Upper lobe of left lung (tissue), 6 donors: ENCODE measurements at regions not wholly inside any gene's neighbourhood (a gene's known extent, or its start where the extent isn't known, plus 50 kb on each side); places are given as distances from the start of the nearest gene placed in this dataset.

Experiments
- ATAC-seq, 2 donors: fragments of 200-7000 bp; cut with Tn5 transposase; one replicate each; pipeline ENCODE4 v1.9.1; 2022; ENCODE audit warnings: mild to moderate bottlenecking in 2 of 2, moderate library complexity in 2 of 2; ENCODE audit not compliant: low FRiP score in 2 of 2
- DNase-seq, 2 donors: peaks; one replicate each; pipeline ENCODE4 v3.0.0-alpha.2; 2019 to 2020
- H3K27ac ChIP-seq, 4 donors: fragments of 200-600 bp; sonication (generic); one replicate each; pipeline ENCODE4 v1.5.1; 2016 to 2019
- H3K27me3 ChIP-seq, 4 donors: fragments of 200-600 bp; sonication (generic); one replicate each; pipeline ENCODE4 v1.5.1; 2017 to 2019
- H3K36me3 ChIP-seq, 4 donors: fragments of 200-600 bp; sonication (generic); one replicate each; pipeline ENCODE4 v1.5.1; 2016 to 2019
- H3K4me1 ChIP-seq, 4 donors: fragments of 200-600 bp; sonication (generic); one replicate each; pipeline ENCODE4 v1.5.1; 2018 to 2019
- H3K4me3 ChIP-seq, 4 donors: fragments of 200-600 bp; sonication (generic); one replicate each; pipeline ENCODE4 v1.5.1; 2017 to 2019; ENCODE audit warnings: mild to moderate bottlenecking in 2 of 4, moderate library complexity in 1 of 4
- H3K9me3 ChIP-seq, 4 donors: fragments of 200-600 bp; sonication (generic); one replicate each; pipeline ENCODE4 v1.5.1; 2018 to 2019
- EP300 ChIP-seq, 4 donors: sonication (generic); formaldehyde crosslinking; IDR thresholded peaks; one replicate each; pipeline ENCODE4 v1.5.1; 2017; ENCODE audit warnings: antibody characterized with exemption in 4 of 4, control low read depth in 2 of 4
- POLR2A ChIP-seq, 4 donors: fragments of 450-650 bp; IDR thresholded peaks; one replicate each; pipeline ENCODE4 v1.5.1; 2016 to 2017; ENCODE audit warnings: antibody characterized with exemption in 4 of 4, mild to moderate bottlenecking in 2 of 4
- POLR2AphosphoS5 ChIP-seq, 2 donors: sonication (generic); formaldehyde crosslinking; IDR thresholded peaks; one replicate each; pipeline ENCODE4 v1.5.1; 2017; ENCODE audit warnings: antibody characterized with exemption in 2 of 2
- WGBS, 2 donors: methylation state at CpG; one replicate each; pipeline ENCODE4 v1.1.5; 2017 to 2018; 5-methylcytosine and 5-hydroxymethylcytosine counted together
- TF ChIP-seq, protein P1 (sequence below), 6 experiments: fragments of 450-650 bp in 4 of 6; fragments of 200-600 bp in 2 of 6; sonication (generic) in 2 of 6; IDR thresholded peaks; one replicate each; pipeline ENCODE4 v1.5.1; 2016 to 2019; ENCODE audit warnings: antibody characterized with exemption in 6 of 6
- donor health status: DM: no; HTN: no; CAD: no; lungs with moderate emphysema.
- donor health status: DM: no; HTN: yes; CAD: no; lungs with severe emphysema.

GRCh38 chr10:2670864-2671263 is 396.5 kb upstream of the PFKP start:
- no peak for DNase-seq
- no peaks in the 10 kb centered on the region for H3K27me3 ChIP-seq
- H3K4me3 ChIP-seq, result no peak overlapping the region
- ATAC-seq, result peak in 1 of 2 donors; percentile 43
- peaks cover 0 to 2% (median 0%) of the 10 kb centered on the region in 4 donors for H3K9me3 ChIP-seq
- 87 to 93% methylated on average over 7 of the region's 7 CpGs for WGBS, 2 donors
- TF ChIP-seq EP300 (IDR thresholded peaks at IDR 0.05) (no peak), POLR2A (IDR thresholded peaks at IDR 0.05) (no peak), POLR2AphosphoS5 (IDR thresholded peaks at IDR 0.05) (no peak)
- TF ChIP-seq, protein P1, sequence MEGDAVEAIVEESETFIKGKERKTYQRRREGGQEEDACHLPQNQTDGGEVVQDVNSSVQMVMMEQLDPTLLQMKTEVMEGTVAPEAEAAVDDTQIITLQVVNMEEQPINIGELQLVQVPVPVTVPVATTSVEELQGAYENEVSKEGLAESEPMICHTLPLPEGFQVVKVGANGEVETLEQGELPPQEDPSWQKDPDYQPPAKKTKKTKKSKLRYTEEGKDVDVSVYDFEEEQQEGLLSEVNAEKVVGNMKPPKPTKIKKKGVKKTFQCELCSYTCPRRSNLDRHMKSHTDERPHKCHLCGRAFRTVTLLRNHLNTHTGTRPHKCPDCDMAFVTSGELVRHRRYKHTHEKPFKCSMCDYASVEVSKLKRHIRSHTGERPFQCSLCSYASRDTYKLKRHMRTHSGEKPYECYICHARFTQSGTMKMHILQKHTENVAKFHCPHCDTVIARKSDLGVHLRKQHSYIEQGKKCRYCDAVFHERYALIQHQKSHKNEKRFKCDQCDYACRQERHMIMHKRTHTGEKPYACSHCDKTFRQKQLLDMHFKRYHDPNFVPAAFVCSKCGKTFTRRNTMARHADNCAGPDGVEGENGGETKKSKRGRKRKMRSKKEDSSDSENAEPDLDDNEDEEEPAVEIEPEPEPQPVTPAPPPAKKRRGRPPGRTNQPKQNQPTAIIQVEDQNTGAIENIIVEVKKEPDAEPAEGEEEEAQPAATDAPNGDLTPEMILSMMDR (IDR thresholded peaks at IDR 0.05), result no peak
- H3K4me1 ChIP-seq, result no peaks in the 10 kb centered on the region
- H3K36me3 ChIP-seq, result no peaks in the 10 kb centered on the region
- no peak overlapping the region for H3K27ac ChIP-seq

DNA sequence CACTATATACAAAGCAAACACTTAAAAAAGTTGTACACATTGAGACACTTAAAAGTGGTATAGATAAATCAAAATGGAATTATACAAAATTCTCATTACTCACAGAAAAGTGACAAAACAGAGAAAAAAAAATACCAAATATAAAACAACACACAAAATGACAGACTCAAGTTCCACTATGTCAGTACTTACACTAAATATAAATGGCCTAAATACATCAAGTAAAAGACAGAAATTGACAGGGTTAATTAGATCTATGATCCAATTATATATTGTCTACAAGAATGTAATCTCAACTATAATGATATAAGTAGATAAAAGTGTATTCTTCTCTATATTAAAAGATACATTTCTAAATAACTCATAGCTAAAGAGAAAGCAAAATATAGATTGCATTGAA is 401.6 kb upstream of the PFKP start:
- Histone ChIP-seq H3K4me3 (no peak overlapping the region), H3K27ac (no peak overlapping the region), H3K27me3 (no peaks in the 10 kb centered on the region), H3K9me3 (peaks cover 0 to 4% (median 2%) of the 10 kb centered on the region in 4 donors), H3K4me1 (no peaks in the 10 kb centered on the region), H3K36me3 (no peaks in the 10 kb centered on the region)
- ATAC-seq (no peak), DNase-seq (no peak)
- TF ChIP-seq POLR2A (IDR thresholded peaks at IDR 0.05) (no peak), POLR2AphosphoS5 (IDR thresholded peaks at IDR 0.05) (no peak), EP300 (IDR thresholded peaks at IDR 0.05) (no peak)
- TF ChIP-seq, protein P1 (IDR thresholded peaks at IDR 0.05), result no peak

- Histone ChIP-seq H3K4me3 (no peak overlapping the region), H3K9me3 (peaks cover 0 to 4% (median 0%) of the 10 kb centered on the region in 4 donors), H3K27me3 (no peaks in the 10 kb centered on the region), H3K36me3 (no peaks in the 10 kb centered on the region), H3K4me1 (no peaks in the 10 kb centered on the region), H3K27ac (no peak overlapping the region)
- ATAC-seq, result peak in 1 of 2 donors; percentile 49
- 74% methylated on average over 10 of the region's 10 CpGs for WGBS, 2 donors
- DNase-seq, result no peak
- TF ChIP-seq, protein P1 (IDR thresholded peaks at IDR 0.05), result no peak
- TF ChIP-seq EP300 (IDR thresholded peaks at IDR 0.05), result no peak
- TF ChIP-seq POLR2AphosphoS5 (IDR thresholded peaks at IDR 0.05), result no peak
- no peak for TF ChIP-seq POLR2A (IDR thresholded peaks at IDR 0.05)
These were observed 407.1 kb upstream of the PFKP start for GRCh38 chr10:2660276-2660675.

DNA sequence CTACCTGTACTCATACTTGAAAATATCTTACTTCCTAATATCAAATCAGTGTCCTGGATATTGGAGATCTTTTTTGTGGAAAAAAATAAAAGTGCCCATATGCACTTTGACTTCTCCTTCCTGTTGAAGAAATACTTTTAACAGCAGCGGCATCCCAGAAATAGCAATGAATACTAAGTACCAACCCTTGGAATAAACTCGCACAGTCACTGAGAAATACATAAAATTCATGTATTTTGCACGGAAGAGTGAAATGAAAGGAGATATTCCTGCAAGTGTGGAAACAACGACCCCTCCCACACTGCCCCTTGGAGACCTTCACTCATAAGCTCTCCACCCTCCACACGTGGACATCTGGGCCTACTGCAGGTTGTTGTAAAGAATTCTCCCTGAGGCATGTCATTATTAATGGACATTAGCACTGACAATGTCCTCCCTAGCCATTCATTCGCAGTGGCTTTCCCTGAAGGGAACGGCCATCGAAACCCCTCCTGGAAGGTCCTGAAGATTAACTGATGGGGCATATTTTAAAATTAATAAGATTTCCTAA is 407.6 kb upstream of the PFKP start:
- no peaks in the 10 kb centered on the region for H3K4me1 ChIP-seq
- no peaks in the 10 kb centered on the region for H3K27me3 ChIP-seq
- DNase-seq (no peak), ATAC-seq (no peak)
- WGBS, 2 donors, result 80 to 81% methylated on average over 8 of the region's 8 CpGs
- TF ChIP-seq EP300 (IDR thresholded peaks at IDR 0.05) (no peak), POLR2A (IDR thresholded peaks at IDR 0.05) (no peak), POLR2AphosphoS5 (IDR thresholded peaks at IDR 0.05) (no peak)
- TF ChIP-seq, protein P1 (IDR thresholded peaks at IDR 0.05), result no peak
- H3K27ac ChIP-seq, result no peak overlapping the region
- H3K9me3 ChIP-seq, result peaks cover 0 to under 1% (median 0%) of the 10 kb centered on the region in 4 donors
- H3K36me3 ChIP-seq, result no peaks in the 10 kb centered on the region
- H3K4me3 ChIP-seq, result no peak overlapping the region

GRCh38 chr10:2658780-2659179 is 408.6 kb upstream of the PFKP start:
- TF ChIP-seq POLR2A (IDR thresholded peaks at IDR 0.05), result no peak
- TF ChIP-seq EP300 (IDR thresholded peaks at IDR 0.05), result no peak
- TF ChIP-seq, protein P1 (IDR thresholded peaks at IDR 0.05), result no peak
- no peak for TF ChIP-seq POLR2AphosphoS5 (IDR thresholded peaks at IDR 0.05)
- WGBS, 2 donors, result 74 to 87% methylated on average over 4 of the region's 4 CpGs
- no peak overlapping the region for H3K4me3 ChIP-seq
- no peak for DNase-seq
- ATAC-seq, result no peak
- no peak overlapping the region for H3K27ac ChIP-seq
- no peaks in the 10 kb centered on the region for H3K9me3 ChIP-seq
- no peaks in the 10 kb centered on the region for H3K36me3 ChIP-seq
- H3K27me3 ChIP-seq, result no peaks in the 10 kb centered on the region
- no peaks in the 10 kb centered on the region for H3K4me1 ChIP-seq
